ENCODE measurements at regions not wholly inside any gene's neighbourhood (a gene's known extent, or its start where the extent isn't known, plus 50 kb on each side); places are given as distances from the start of the nearest gene placed in this dataset.

DNA sequence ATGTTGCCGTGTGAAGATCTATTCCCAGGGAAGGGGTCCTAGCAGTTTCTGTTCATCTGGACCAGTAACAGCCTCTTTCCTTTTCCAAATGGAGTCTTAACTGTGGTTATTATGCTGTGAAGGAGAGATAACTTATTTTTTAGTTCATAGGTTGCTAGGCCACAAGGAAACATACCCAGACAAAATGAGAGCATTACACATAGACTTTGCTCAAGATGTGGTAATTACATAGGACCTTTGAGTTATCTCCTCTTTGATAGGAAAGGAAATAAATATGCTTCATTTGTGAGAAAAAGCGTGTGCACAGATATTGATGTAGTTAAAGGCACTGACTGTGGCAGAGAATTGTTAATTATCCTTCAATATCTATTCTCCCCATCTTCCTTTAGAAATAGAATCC lies 52.5 kb upstream of the SNX2 start:
- dilution Hi-C loops (cut with MboI; ENCODE audit: extremely low pct_ligation_motif_present, low sequenced_read_pairs) = no loop called here
- Histone ChIP-seq H2AFZ (ENCODE audit: low read depth, low read length) (no peak overlapping the region), H3K79me2 (ENCODE audit: control insufficient read depth, insufficient read depth, low read length) (no peaks in the 10 kb centered on the region), H3K9me3 (replicated peaks; ENCODE audit: control insufficient read depth, insufficient read depth, low read length) (no peaks in the 10 kb centered on the region), H3K4me1 (ENCODE audit: control insufficient read depth, extremely low read depth, insufficient read depth, low read length) (peaks cover 11% of the 10 kb centered on the region), H4K20me1 (replicated peaks; ENCODE audit: control insufficient read depth, extremely low read depth, insufficient read depth, low read length) (no peaks in the 10 kb centered on the region), H3K4me3 (replicated peaks in 1 of 3; ENCODE audit: insufficient read depth in 1 of 3, low read depth in 1 of 3, low read length in 3 of 3) (no peak overlapping the region), H3K9ac (replicated peaks; ENCODE audit: extremely low read depth, insufficient read depth, low read length) (no peak overlapping the region), H3K36me3 (ENCODE audit: control insufficient read depth in 2 of 2, extremely low read depth in 1 of 2, insufficient read depth in 2 of 2, low read length in 2 of 2) (no peaks in the 10 kb centered on the region), H3K9me1 (replicated peaks; ENCODE audit: control insufficient read depth, extremely low read depth, insufficient read depth, low read length) (no peaks in the 10 kb centered on the region), H3K27me3 (ENCODE audit: control insufficient read depth in 2 of 2, insufficient read depth in 2 of 2, low read length in 2 of 2) (no peaks in the 10 kb centered on the region), H3K27ac (ENCODE audit: insufficient read depth, low read depth, low read length) (no peak overlapping the region), H3K4me2 (ENCODE audit: insufficient read depth, low read length) (no peak overlapping the region)
- TF ChIP-seq MAX (IDR thresholded peaks at IDR 0.05; ENCODE audit: insufficient read depth, insufficient read length) (no peak), JUN (IDR thresholded peaks at IDR 0.05; ENCODE audit: borderline replicate concordance, insufficient read depth, insufficient read length, low read depth) (no peak), POLR2A (IDR thresholded peaks at IDR 0.05; ENCODE audit: low read depth, low read length) (no peak), MYC (IDR thresholded peaks at IDR 0.05; ENCODE audit: low read depth, low read length) (no peak), GATA2 (IDR thresholded peaks at IDR 0.05; ENCODE audit: insufficient read depth, insufficient read length, low read depth, low read length) (no peak), POLR2AphosphoS5 (IDR thresholded peaks at IDR 0.05; ENCODE audit: insufficient read depth, low read depth, low read length) (no peak), EZH2 (IDR thresholded peaks at IDR 0.05; ENCODE audit: borderline replicate concordance, low read depth, low read length, severe bottlenecking) (no peak), FOS (IDR thresholded peaks at IDR 0.05; ENCODE audit: borderline replicate concordance, insufficient read depth, low read length) (no peak)
- TF ChIP-seq, protein P1, sequence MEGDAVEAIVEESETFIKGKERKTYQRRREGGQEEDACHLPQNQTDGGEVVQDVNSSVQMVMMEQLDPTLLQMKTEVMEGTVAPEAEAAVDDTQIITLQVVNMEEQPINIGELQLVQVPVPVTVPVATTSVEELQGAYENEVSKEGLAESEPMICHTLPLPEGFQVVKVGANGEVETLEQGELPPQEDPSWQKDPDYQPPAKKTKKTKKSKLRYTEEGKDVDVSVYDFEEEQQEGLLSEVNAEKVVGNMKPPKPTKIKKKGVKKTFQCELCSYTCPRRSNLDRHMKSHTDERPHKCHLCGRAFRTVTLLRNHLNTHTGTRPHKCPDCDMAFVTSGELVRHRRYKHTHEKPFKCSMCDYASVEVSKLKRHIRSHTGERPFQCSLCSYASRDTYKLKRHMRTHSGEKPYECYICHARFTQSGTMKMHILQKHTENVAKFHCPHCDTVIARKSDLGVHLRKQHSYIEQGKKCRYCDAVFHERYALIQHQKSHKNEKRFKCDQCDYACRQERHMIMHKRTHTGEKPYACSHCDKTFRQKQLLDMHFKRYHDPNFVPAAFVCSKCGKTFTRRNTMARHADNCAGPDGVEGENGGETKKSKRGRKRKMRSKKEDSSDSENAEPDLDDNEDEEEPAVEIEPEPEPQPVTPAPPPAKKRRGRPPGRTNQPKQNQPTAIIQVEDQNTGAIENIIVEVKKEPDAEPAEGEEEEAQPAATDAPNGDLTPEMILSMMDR (IDR thresholded peaks at IDR 0.05; ENCODE audit: extremely low read depth in 1 of 2, insufficient read depth in 1 of 2, low read depth in 1 of 2, low read length in 2 of 2) = no peak
- BruUV-seq (replicated peaks) = no TSS peak
- DNase-seq (ENCODE audit: low read depth, low spot score) = no peak
- FAIRE-seq = no peak
- intact Hi-C loops (cut with micrococcal nuclease) = no loop called here
- POLR2A ChIA-PET = no interaction called here
- CTCF ChIA-PET = no interaction called here
